Common myeloid progenitor, CD34-positive (primary cell): ENCODE measurements at regions not wholly inside any gene's neighbourhood (a gene's known extent, or its start where the extent isn't known, plus 50 kb on each side); places are given as distances from the start of the nearest gene placed in this dataset.

Experiments
- CTCF ChIA-PET: fragments of 350-600 bp; sonication (Branson Sonifier 250); formaldehyde crosslinking; loops from one replicate; lab custom pipeline; 2021; ENCODE audit warnings: antibody characterized with exemption; lab: Charles Lee
- POLR2A ChIA-PET: fragments of 350-600 bp; sonication (Branson Sonifier 250); formaldehyde crosslinking; loops from one replicate; lab custom pipeline; 2021; ENCODE audit warnings: antibody characterized with exemption; lab: Charles Lee
- DNase-seq, 3 donors: peaks; one replicate each; pipeline versions ENCODE4 v3.0.0 to v3.0.0-alpha.2; 2013
- H3K27ac ChIP-seq, 2 experiments: 1 replicate in 1 of 2; 2 replicates in 1 of 2; pipeline ENCODE4 v1.7.0; 2013; ENCODE audit warnings: inconsistent platforms in 2 of 2, low read length in 2 of 2, mild to moderate bottlenecking in 2 of 2, low read depth in 1 of 2, moderate library complexity in 1 of 2; ENCODE audit not compliant: severe bottlenecking in 2 of 2, insufficient read depth in 1 of 2, poor library complexity in 1 of 2
- H3K27me3 ChIP-seq, 5 experiments: replicated peaks in 2 of 5; 1 replicate in 3 of 5; 2 replicates in 2 of 5; pipeline versions ENCODE4 v1.6.1 to v1.7.0; 2013; ENCODE audit warnings: low read length in 4 of 5, mild to moderate bottlenecking in 2 of 5, moderate library complexity in 2 of 5, inconsistent platforms in 1 of 5; ENCODE audit not compliant: insufficient read depth in 5 of 5, control insufficient read depth in 4 of 5
- H3K36me3 ChIP-seq, 4 experiments: 1 replicate in 2 of 4; 2 replicates in 2 of 4; pipeline versions ENCODE4 v1.6.1 to v1.7.0; 2013; ENCODE audit warnings: low read length in 3 of 4, control low read depth in 1 of 4, mild to moderate bottlenecking in 1 of 4; ENCODE audit not compliant: control insufficient read depth in 4 of 4, insufficient read depth in 4 of 4
- H3K4me1 ChIP-seq, 4 experiments: 1 replicate in 3 of 4; 2 replicates in 1 of 4; pipeline versions ENCODE4 v1.6.1 to v1.7.1; 2013; ENCODE audit warnings: low read length in 3 of 4, mild to moderate bottlenecking in 3 of 4, control low read depth in 1 of 4, inconsistent platforms in 1 of 4, moderate library complexity in 1 of 4; ENCODE audit not compliant: control insufficient read depth in 4 of 4, insufficient read depth in 4 of 4; ENCODE audit errors: control extremely low read depth in 1 of 4
- H3K4me3 ChIP-seq, 7 experiments: 1 replicate in 4 of 7; 2 replicates in 3 of 7; pipeline versions ENCODE4 v1.5.1 to v1.7.0; 2013; ENCODE audit warnings: mild to moderate bottlenecking in 7 of 7, low read length in 6 of 7, moderate library complexity in 6 of 7, inconsistent platforms in 2 of 7, low read depth in 2 of 7, control low read depth in 1 of 7; ENCODE audit not compliant: insufficient read depth in 4 of 7, control insufficient read depth in 1 of 7; ENCODE audit errors: extremely low read depth in 1 of 7
- H3K9me3 ChIP-seq, 5 experiments: 1 replicate in 4 of 5; 2 replicates in 1 of 5; pipeline versions ENCODE4 v1.6.1 to v1.7.1; 2013; ENCODE audit warnings: low read length in 4 of 5, mild to moderate bottlenecking in 2 of 5, inconsistent platforms in 1 of 5, low read depth in 1 of 5, moderate library complexity in 1 of 5; ENCODE audit not compliant: control insufficient read depth in 4 of 5, insufficient read depth in 2 of 5; ENCODE audit errors: control extremely low read depth in 1 of 5
- WGBS: methylation state at CpG from one replicate; pipeline ENCODE4 v1.1.5; 2013; ENCODE audit not compliant: insufficient coverage; 5-methylcytosine and 5-hydroxymethylcytosine counted together

- WGBS: 43% methylated on average over 11 of the region's 13 CpGs
- H3K36me3 ChIP-seq: no peaks in the 10 kb centered on the region
- no peak overlapping the region for H3K4me3 ChIP-seq
- H3K27ac ChIP-seq: no peak overlapping the region
- peaks cover 0 to 72% (median 16%) of the 10 kb centered on the region in 5 experiments for H3K27me3 ChIP-seq
- H3K4me1 ChIP-seq: no peaks in the 10 kb centered on the region
- ChIA-PET POLR2A (no interaction called here), CTCF (no interaction called here)
- no peak for DNase-seq
- no peaks in the 10 kb centered on the region for H3K9me3 ChIP-seq
These were observed 133.3 kb downstream of the ENGASE start for GRCh38 chr17:79207960-79208359.

- ChIA-PET CTCF (no interaction called here), POLR2A (no interaction called here)
- Histone ChIP-seq H3K4me3 (no peak overlapping the region), H3K27ac (no peak overlapping the region), H3K9me3 (no peaks in the 10 kb centered on the region), H3K27me3 (peaks cover 0 to 74% (median 18%) of the 10 kb centered on the region in 5 experiments), H3K4me1 (no peaks in the 10 kb centered on the region), H3K36me3 (no peaks in the 10 kb centered on the region)
- WGBS: 82% methylated on average over 4 of the region's 6 CpGs
- no peak for DNase-seq
These were observed 131.1 kb downstream of the ENGASE start for GRCh38 chr17:79205688-79206205.

GRCh38 chr17:79204261-79204660 lies 129.6 kb downstream of the ENGASE start:
- H3K4me3 ChIP-seq: no peak overlapping the region
- ChIA-PET POLR2A (no interaction called here), CTCF (no interaction called here)
- peaks cover 0 to 75% (median 14%) of the 10 kb centered on the region in 5 experiments for H3K27me3 ChIP-seq
- DNase-seq: no peak
- H3K27ac ChIP-seq: no peak overlapping the region
- no peaks in the 10 kb centered on the region for H3K9me3 ChIP-seq
- no peaks in the 10 kb centered on the region for H3K4me1 ChIP-seq
- H3K36me3 ChIP-seq: no peaks in the 10 kb centered on the region
- WGBS: 95% methylated on average over 16 of the region's 20 CpGs

- CTCF ChIA-PET: no interaction called here
- H3K4me3 ChIP-seq: no peak overlapping the region
These were observed 129.0 kb downstream of the ENGASE start for GRCh38 chr17:79203657-79204056.

GRCh38 chr17:79203016-79203415 lies 128.4 kb downstream of the ENGASE start:
- ChIA-PET POLR2A (no interaction called here), CTCF (no interaction called here)
- Histone ChIP-seq H3K27me3 (peaks cover 0 to 79% (median 14%) of the 10 kb centered on the region in 5 experiments), H3K4me1 (no peaks in the 10 kb centered on the region), H3K27ac (no peak overlapping the region), H3K9me3 (no peaks in the 10 kb centered on the region), H3K4me3 (no peak overlapping the region), H3K36me3 (no peaks in the 10 kb centered on the region)
- DNase-seq: no peak
- 100% methylated on average over 2 of the region's 9 CpGs for WGBS

More at GRCh38 chr17:79203657-79204056, 129.0 kb downstream of the ENGASE start:
- no peak for DNase-seq
- POLR2A ChIA-PET: no interaction called here
- Histone ChIP-seq H3K27ac (no peak overlapping the region), H3K9me3 (no peaks in the 10 kb centered on the region), H3K36me3 (no peaks in the 10 kb centered on the region), H3K27me3 (peaks cover 0 to 80% (median 14%) of the 10 kb centered on the region in 5 experiments), H3K4me1 (no peaks in the 10 kb centered on the region)
- WGBS: 92% methylated on average over 4 of the region's 5 CpGs

GRCh38 chr17:79202480-79202879 lies 127.9 kb downstream of the ENGASE start:
- CTCF ChIA-PET: no interaction called here
- Histone ChIP-seq H3K27me3 (peaks cover 0 to 79% (median 10%) of the 10 kb centered on the region in 5 experiments), H3K27ac (no peak overlapping the region)

GRCh38 chr17:79201536-79202227 lies 127.1 kb downstream of the ENGASE start:
- H3K27me3 ChIP-seq: peaks cover 0 to 76% (median 11%) of the 10 kb centered on the region in 5 experiments

More at GRCh38 chr17:79202480-79202879, 127.9 kb downstream of the ENGASE start:
- DNase-seq: no peak
- H3K4me1 ChIP-seq: no peaks in the 10 kb centered on the region
- H3K4me3 ChIP-seq: no peak overlapping the region
- 73% methylated on average over 10 of the region's 12 CpGs for WGBS
- POLR2A ChIA-PET: no interaction called here
- no peaks in the 10 kb centered on the region for H3K9me3 ChIP-seq
- no peaks in the 10 kb centered on the region for H3K36me3 ChIP-seq

More at GRCh38 chr17:79201536-79202227, 127.1 kb downstream of the ENGASE start:
- no peak overlapping the region for H3K27ac ChIP-seq
- H3K9me3 ChIP-seq: no peaks in the 10 kb centered on the region
- H3K36me3 ChIP-seq: no peaks in the 10 kb centered on the region
- H3K4me3 ChIP-seq: no peak overlapping the region
- DNase-seq: no peak
- CTCF ChIA-PET: no interaction called here
- no peaks in the 10 kb centered on the region for H3K4me1 ChIP-seq
- WGBS: 68% methylated on average over 12 of the region's 15 CpGs
- POLR2A ChIA-PET: no interaction called here
